Renal pelvis (tissue), 1 donor: ENCODE measurements at regions not wholly inside any gene's neighbourhood (a gene's known extent, or its start where the extent isn't known, plus 50 kb on each side); places are given as distances from the start of the nearest gene placed in this dataset.

Experiments
- DNase-seq: peaks from one replicate; pipeline ENCODE4 v3.0.0-alpha.2; 2013

DNA sequence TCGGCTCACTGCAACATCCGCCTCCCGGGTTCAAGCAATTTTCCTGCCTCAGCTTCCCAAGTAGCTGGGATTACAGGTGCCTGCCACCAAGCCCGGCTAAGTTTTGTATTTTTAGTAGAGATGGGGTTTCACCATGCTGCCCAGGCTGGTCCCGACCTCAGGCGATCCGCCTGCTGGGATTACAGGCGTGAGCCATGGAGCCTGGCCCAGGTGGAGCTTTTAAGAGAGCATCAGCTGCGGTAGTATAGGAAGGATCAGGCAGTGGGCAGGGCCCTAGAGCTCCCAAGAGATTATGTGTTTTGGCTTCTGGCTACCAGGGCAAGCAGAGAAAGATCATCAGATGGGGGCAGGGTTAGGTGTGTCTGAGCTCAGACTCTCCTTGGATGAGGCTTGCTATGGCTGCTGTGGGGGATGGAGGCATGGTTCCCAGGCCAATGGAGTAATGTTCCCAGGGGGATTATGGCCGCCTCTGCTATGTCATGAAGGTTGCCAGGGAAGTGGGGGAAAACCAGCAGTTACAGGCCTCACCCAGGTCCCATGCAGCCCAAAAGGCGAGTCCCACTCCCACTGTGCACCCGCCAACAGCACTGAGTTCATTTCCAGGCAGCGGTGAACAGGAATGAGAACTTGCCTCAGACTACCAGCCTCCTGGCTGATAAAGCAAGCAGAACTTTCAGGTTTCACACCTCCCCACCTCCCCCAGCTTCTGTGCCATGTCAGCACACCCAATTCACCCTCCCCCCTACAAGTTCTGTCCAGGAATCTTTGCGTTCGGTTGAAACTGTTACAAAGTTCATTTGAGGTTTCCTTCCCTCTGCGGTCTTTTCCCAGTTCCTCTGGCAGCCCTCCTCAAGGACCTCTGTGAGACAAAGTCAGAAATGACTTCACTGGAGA, 507.6 kb downstream of the SPATA31D1 start:
- DNase-seq = no peak

DNA sequence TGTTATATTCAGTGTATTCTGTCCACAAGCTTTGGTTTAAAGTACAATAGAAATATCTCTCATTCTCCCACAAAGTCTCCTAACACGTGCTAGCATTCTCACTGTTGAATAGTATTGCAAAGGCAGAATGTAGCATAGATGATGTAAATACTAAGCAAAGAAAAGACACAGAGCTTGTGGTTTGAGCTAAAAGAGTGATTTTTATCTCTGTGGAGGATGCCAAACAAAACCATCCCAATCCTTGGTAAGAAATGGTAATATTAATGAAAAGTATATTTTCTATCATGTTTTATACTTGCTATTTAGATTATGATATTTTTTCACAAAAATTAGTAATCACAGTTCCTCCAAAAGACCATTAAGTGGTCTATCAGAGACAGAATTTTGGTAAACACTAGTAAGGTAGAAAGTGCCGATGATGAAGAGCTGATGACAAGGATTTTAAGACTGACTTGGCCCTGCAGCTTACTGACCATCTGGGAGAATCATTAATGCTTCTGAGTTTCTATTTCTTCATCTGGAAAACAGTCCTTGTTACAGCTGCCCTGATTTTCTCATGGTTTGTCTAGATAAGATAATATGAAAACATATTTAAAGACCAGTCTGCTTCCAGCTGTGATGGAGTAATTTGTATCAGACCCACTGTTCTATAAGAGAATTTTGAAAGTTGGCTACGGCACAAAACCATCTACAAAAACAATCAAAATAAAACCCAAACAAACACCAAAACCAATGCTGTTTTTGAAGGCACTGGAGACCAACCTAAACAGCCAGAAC, 510.2 kb downstream of the SPATA31D1 start:
- no peak for DNase-seq

DNA sequence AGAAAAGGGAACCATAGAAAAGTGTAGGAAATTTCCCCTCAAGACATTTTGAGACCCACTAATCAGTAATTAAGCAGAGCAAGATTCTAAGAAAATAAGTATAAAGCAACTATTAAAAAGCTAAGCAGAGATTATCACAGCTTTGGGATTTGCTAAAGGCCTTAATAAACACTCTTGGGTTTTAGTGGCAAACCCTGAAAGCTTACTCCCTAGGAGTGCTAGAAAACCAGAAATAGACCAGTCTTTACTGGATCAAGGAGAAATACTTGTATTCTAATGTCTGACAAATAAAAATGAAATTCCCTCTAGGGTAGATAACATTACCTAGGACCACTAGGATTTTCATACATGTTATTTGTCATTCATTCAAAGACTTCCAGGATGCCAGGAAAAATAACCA, 510.8 kb downstream of the SPATA31D1 start:
- DNase-seq = no peak

DNA sequence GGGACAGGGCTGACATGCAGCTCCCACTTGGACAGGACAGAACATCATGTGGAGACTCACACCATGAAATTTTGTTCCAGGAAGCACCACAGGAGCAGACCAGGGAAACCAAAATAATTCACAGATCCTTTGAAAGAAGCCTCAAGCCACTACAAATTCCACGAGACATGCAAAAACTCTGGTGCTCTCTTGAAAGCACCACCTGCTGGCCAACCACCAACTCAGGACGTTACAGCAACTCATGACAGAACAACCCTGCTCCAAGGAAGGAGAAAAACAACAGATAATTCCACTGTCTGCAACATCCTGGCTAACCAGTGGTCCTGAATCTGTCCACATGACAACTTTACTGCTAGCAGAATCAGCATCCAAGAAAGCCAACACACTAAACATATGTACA, 516.0 kb downstream of the SPATA31D1 start:
- no peak for DNase-seq

DNA sequence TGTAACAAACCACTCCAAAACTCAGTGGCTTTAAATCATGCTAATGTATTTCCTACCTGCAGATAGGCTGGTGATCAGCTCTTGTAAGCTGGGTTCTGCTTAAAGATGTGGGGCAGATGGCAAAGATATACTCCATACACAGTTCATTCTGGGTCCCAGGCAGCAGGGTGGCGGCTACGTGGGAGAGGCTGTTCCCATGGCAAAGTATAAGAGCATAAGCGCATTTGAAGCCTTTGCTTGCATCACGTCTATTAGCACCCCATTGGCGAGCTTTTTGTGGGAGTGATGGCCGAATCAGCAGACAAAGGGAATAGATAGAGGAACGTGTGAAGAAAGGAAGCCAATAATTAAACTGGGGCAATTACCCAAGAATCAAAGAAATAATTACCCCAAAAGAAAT, 523.1 kb downstream of the SPATA31D1 start:
- DNase-seq = no peak

DNA sequence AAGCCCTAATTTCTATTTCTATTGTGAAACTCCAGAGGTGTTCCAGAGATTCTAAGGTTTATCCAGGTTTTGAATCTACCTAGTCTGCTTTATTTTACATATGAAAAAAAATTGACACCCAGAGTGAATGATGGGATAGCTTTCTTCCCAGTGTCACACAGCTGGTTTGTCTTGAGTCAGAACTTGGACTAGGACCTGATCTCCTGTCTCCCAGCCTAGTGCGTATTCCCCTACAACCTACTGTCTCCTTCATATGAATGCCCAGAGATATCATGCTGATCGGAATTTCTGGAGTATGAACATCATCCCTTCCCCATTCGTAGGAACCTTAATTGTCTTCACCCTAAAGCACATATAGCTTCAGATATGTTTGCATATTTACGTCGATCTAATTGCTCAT, 524.2 kb downstream of the SPATA31D1 start:
- DNase-seq = no peak

DNA sequence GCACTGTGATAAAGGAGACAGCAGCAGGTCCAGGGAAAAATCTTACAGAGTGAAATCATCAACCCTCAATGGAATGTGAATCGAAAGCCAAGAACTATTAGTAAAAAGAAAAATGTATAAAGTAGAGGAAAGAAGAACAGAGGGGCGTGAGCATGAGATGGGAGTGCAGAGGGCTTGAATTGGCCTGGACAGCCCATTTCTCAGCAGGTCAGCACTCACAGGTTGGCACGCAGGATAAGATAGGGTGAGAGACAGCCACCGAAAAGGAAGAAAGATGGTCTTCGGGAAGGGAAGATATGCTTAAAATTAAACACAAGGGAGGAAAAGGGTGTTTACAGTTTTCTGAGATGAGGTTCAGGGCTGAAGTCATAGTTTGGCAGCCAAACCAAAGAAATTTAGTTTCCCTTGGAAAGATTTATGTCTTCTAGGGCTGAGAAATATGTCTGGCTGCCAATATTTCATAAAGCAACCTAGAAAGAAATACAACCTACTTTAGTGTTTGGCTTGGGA, 524.7 kb downstream of the SPATA31D1 start:
- DNase-seq = no peak

DNA sequence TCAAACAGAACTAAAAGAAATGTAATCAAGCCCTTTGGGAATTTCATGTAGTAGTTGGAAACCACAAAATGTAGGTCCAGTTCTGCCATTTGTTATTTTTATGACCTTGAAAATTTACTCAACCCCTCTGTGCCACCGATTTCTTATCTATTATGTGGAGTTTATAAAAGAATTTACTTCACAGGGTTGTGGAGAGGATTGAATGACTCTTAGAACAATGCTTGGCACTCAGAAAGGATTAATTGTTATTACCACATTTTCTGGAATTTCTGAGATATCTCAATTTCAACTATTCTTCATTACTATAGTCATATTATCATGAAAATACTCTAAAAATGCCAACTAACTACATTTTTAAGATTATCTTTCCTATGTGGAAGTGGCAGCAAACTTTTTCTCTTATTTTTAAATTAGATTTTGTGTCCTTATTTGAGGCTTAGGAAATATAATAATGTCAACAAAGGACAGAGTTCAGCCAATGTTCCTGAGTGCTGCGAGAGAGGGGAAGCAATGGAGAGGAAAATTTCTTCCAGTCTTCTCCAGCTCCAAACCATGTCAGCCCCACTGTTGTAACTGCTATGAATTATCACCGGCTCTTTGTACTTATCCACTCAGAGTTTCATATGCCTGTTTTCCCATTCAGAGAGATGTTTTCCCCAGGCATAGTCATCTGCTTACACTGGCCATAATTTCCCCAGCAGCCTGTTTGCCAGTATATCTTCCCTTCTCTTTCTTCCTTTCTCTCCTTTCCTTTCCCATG, 525.6 kb downstream of the SPATA31D1 start:
- no peak for DNase-seq

DNA sequence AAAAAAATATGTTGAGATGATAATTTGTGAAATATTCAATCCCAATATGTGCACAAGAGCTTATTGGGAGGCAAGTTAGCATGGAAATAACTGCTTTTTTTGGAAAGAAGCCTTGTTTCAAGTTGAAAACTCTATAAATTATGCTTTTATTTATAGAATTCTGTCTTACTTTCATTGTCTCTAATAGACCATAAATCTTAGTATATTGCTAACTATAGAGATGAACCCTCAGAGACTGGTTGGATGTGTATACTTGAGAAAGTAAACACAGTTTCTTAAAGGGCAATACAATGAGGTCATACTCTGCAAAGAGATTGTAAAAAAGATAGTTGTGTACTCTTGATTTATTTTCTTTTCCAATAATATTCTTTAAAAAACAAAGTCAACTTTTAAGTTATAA, 530.3 kb downstream of the SPATA31D1 start:
- DNase-seq = no peak

DNA sequence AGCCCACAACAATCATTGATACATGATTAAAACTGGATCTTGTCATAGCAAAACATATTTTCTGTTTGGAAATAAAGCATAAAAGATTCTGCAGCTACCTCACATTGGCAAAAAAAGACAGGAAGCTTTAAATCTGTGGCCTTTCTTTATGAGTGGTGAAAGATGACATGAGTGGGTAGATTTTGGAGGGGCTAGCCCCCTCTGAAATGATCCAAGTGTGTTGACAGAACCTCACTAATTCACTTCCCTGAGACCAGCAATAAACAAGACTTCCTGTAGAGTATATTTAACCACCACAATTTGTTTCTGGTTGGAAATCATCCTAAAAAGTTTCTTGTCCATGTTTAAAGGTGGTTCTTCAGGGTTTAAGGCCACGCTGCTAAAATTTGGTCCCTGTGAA, 530.8 kb downstream of the SPATA31D1 start:
- DNase-seq = no peak

DNA sequence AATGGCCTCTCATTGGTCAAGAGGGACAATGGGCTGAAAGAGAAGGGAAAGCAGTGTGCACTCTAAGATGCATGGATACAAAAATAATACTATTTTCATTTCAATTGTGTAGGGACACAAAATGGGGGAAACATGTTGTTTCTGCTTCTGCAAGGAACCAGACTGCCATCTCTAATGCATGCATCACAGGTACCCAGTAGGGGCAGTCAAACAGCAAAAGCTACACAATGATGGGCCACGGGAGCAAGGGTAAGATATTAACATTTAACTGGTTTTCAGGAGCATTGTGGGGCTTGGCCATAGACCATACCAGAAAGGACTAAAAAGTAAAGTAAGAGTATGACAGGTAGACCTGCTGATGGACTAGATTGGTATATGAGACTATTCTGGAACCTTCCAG, 535.8 kb downstream of the SPATA31D1 start:
- DNase-seq = no peak

DNA sequence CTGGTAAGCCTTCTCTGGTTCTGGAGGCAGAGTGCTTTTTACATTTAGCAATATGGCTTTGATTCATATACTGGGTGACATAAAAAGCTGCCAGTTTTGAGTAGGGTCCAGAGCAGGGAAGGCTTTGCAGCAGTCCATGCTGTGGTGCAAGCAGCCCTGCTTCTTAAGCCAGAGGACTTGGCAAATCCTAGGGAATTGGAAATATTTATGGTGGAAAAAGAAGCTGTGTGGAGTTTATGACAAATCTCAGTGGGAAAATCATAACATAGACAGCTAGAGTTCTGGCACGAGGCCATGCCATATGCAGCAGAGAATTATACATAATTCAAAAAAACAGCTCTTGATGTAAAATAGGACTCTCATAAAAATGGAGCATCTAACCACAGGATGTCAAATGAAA, 536.4 kb downstream of the RASEF start:
- no peak for DNase-seq

DNA sequence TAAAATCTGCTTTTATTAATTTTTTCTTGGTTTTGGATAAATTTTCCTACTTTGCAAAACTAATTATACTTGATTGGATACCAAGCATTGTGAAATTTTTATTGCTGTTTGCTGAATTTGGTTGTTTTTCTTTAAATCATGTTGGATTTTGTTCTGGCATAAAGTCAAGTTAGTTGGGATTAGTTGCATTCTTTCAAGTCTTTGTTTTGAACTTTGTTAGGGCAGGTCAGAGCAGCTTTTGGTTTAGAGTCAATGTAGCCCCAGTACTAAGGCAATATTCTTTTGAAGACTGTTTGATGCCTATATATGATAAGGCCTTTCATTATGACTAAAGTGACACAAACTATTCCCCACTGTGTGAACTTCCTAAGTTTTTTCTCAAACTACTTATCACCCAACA, 531.1 kb downstream of the RASEF start:
- DNase-seq = no peak

DNA sequence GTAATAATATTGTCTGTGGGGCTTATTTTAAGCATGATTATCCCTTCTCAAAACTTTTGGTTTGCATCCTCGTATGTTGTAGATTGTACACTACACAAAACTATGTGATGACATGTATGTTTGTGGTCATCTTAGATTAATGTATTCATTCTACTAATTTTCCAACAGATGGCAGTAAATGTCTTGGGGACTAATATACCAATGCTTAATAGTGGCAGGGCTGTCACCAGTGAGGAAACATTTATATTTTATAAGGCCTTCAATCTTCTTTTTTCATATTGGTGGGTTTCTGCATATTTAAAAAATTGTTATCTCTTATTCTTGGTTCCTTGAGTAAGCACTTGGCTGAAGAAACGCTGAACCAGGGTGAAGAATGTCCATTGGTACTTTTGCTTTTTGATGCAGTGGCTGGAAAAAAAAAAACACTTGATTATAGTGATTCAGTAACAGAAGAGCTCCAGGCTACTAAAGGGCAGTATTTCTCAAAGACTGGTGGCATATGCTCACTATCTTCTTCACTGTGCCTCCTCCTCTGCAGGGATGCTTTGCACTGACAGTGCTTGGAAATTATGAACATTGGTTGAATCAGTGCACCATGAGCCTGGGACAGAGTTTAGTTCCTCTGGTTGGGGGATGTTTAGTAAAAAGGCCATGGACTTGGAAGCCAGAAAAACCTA, 530.3 kb downstream of the RASEF start:
- DNase-seq = no peak

DNA sequence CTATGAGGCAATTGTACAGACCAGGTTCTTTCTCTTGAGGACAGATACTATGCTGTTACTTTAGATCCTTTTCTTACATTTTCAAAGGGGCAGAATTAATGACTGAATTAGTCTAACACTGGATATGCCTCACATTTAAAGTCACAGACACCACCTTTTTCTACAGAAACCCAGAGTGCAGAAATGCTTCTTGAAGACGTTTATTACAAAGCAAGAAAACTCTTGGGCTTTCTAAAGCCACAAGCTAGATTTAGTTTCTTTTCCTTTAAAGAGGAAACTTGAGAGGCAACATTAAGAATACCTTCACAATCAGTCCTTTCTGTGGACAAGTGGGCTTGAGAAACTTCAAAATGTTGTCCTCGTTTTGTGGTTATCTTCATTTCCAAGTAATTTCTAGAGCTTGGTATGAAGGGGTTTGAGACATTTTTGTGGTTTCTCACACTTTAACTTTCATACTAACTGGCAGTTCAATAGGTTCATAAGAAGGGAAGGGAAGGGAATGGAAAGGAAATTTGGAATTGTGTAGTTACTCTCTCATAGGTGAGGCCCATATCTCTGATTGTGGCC, 527.4 kb downstream of the RASEF start:
- no peak for DNase-seq

DNA sequence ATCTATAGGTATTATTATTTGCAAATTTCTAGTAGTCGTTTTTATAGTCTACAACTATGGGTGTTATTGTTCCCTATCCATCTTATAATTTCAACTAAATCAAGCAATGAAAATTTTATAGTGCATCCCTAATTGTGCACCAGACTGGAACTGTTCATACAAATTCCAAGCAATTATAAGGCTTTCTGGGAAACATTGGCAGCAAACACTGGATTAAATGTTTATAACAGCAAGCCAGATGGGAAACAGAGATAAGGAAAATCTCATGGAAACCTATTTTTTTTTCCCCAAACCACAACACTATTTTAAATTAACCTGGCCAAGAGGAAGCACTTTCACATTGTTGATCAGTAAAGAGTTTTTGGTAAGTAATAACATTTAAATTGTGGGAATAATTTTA, 524.3 kb downstream of the RASEF start:
- no peak for DNase-seq

DNA sequence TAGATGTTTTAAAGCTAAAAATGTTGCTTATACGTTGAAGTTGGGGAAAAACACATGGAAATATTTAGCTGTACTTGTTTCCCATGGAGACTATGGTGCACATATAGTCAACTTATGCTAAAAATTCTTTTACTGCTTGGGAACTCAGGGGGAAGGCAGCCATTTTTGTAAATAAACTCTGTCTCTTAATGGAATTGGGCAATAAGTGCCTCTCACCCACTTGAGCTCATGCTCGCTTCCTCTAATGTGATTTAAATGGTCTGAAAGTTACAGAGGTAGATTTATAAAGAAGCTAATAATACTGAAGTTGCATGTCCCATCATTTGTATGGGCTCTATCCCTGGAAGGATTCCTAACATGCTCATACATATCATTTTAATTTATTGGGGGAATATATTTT, 523.8 kb downstream of the RASEF start:
- no peak for DNase-seq

DNA sequence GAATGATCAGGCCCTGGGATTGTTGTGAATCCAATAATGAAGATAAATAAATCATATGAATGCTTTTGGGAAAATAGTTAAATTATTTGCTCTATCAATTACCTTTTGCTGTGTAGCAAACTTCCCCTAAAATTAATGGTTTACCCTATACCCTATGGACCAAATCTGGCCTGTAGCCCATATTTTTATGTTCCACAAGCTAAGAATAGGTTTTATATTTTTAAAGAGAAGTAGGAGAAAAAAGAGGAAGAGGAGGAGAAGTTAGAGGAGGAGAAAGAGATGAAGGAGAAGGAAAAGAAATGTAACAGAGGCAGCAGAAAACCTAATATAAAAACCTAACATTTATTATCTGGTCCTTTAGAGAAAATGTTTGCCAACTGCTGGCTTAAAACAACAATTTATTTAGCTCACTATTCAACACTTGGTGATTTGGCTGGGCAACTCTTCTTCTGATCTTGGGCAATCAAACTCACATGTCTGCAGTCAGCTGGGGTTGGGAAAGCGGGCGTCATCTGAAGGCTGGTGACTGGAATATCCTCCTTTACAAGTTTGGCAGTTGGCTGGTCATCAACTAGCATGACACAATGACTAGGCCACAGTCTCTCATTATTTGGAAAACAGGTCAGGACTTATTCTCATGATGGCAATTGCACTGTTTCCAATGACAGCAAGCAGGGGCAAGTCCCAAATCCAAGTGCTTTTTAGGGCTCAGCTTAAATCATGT, 522.9 kb downstream of the RASEF start:
- DNase-seq = no peak

DNA sequence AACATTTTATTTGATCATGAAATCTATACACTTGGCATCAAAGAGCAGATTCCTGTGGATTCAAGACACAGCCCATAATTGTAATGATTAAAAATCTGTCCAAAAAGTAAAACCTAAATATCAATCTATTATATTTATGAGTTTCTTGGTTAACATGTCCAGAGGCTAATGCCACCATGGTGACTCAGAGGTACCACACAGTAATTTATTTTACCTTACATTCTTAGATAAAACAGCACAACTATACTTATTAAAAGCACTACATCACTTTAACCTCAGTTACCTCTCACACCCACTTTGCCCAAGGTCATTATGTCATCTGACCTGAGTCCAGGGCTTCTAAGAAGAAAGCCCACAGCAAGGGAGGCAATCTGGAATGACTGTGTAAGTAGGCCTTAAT, 519.2 kb downstream of the RASEF start:
- DNase-seq = no peak

DNA sequence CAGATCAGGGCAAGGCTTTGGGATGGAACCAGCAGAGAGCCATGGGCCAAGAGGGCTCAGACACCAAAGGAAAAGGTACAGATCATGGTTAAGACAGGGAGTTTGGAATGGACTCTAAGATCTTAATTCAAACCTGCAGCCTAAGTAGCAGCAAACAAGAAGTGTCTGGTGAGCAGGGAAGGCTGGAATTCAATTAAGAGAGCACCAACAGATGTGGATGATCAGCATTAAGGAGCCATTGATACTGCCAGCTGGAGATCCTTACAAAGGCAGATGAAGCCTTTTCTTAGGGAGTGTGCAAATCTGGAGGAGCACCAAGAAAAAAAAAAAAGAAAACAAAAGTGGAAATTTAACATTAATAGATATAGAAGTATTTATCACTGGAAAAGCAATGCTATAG, 516.8 kb downstream of the RASEF start:
- DNase-seq = no peak

DNA sequence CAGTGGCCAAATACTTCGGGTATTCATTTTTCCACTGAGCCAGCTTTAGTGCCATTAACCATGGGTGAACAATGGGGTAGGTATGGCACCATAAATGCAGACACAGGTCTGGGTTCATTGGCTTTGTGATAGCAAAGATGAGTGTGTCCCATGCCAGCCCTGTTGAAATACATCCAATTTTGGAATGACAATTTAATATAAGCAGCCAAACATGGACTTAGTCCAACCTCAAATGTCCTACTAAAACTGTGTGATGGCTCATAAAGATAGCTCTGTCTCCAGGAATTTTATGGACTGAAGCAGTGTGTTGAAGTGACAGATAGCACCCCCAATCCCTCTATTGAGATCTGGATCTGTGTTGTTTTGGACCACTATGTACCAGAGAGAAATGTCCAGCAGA, 514.9 kb downstream of the RASEF start:
- DNase-seq = no peak
